ENCODE measurements at regions not wholly inside any gene's neighbourhood (a gene's known extent, or its start where the extent isn't known, plus 50 kb on each side); places are given as distances from the start of the nearest gene placed in this dataset.

GRCh38 chr22:48197189-48197690, 1434.8 kb downstream of the TBC1D22A start:
- H3K4me2 ChIP-seq, result no peak overlapping the region
- Mint-ChIP-seq H3K27me3 (ENCODE audit: insufficient read depth, low read depth, poor library complexity) (no peaks in the 10 kb centered on the region), H3K4me3 (no peak overlapping the region), H3K36me3 (ENCODE audit: low read depth) (no peaks in the 10 kb centered on the region), H3K27ac (no peak overlapping the region), H3K4me1 (peaks cover 13% of the 10 kb centered on the region), H3K9me3 (peaks cover 2% of the 10 kb centered on the region)
- H3K36me3 ChIP-seq (ENCODE audit: insufficient read depth), result no peaks in the 10 kb centered on the region
- ATAC-seq (no peak), DNase-seq (ENCODE audit: low spot score) (no peak)
- H4K20me1 ChIP-seq (replicated peaks; ENCODE audit: insufficient read depth), result no peaks in the 10 kb centered on the region
- H3K27ac ChIP-seq (ENCODE audit: low read depth), result no peak overlapping the region
- H3K4me3 ChIP-seq, result no peak overlapping the region
- H3K27me3 ChIP-seq (ENCODE audit: insufficient read depth), result no peaks in the 10 kb centered on the region
- no peak overlapping the region for H2AFZ ChIP-seq
- H3F3A ChIP-seq (replicated peaks; ENCODE audit: low read depth), result no peaks in the 10 kb centered on the region
- no peaks in the 10 kb centered on the region for H3K4me1 ChIP-seq (ENCODE audit: insufficient read depth)
- H3K9me2 ChIP-seq (ENCODE audit: insufficient read depth), result no peaks in the 10 kb centered on the region
- H3K79me2 ChIP-seq (replicated peaks; ENCODE audit: insufficient read depth), result no peaks in the 10 kb centered on the region
- TF ChIP-seq ZNF114 (CRISPR knock-in tag; IDR thresholded peaks at IDR 0.05) (no peak), EZH2 (IDR thresholded peaks at IDR 0.05; ENCODE audit: low read depth, unreplicated experiment) (no peak), STAT1 (IDR thresholded peaks at IDR 0.05; ENCODE audit: unreplicated experiment) (no peak), POLR2AphosphoS5 (IDR thresholded peaks at IDR 0.05; ENCODE audit: low read depth) (no peak), JUNB (IDR thresholded peaks at IDR 0.05; ENCODE audit: unreplicated experiment) (no peak), ZNF331 (CRISPR knock-in tag; IDR thresholded peaks at IDR 0.05; ENCODE audit: low read depth) (no peak), EZH2phosphoT487 (IDR thresholded peaks at IDR 0.05; ENCODE audit: unreplicated experiment) (no peak), NANOG (IDR thresholded peaks at IDR 0.05; ENCODE audit: borderline replicate concordance) (no peak)
- TF ChIP-seq, protein P1, sequence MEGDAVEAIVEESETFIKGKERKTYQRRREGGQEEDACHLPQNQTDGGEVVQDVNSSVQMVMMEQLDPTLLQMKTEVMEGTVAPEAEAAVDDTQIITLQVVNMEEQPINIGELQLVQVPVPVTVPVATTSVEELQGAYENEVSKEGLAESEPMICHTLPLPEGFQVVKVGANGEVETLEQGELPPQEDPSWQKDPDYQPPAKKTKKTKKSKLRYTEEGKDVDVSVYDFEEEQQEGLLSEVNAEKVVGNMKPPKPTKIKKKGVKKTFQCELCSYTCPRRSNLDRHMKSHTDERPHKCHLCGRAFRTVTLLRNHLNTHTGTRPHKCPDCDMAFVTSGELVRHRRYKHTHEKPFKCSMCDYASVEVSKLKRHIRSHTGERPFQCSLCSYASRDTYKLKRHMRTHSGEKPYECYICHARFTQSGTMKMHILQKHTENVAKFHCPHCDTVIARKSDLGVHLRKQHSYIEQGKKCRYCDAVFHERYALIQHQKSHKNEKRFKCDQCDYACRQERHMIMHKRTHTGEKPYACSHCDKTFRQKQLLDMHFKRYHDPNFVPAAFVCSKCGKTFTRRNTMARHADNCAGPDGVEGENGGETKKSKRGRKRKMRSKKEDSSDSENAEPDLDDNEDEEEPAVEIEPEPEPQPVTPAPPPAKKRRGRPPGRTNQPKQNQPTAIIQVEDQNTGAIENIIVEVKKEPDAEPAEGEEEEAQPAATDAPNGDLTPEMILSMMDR (conservative IDR thresholded peaks at IDR 0.05; ENCODE audit: low read depth in 2 of 2), result no peak
- TF ChIP-seq, protein P2, sequence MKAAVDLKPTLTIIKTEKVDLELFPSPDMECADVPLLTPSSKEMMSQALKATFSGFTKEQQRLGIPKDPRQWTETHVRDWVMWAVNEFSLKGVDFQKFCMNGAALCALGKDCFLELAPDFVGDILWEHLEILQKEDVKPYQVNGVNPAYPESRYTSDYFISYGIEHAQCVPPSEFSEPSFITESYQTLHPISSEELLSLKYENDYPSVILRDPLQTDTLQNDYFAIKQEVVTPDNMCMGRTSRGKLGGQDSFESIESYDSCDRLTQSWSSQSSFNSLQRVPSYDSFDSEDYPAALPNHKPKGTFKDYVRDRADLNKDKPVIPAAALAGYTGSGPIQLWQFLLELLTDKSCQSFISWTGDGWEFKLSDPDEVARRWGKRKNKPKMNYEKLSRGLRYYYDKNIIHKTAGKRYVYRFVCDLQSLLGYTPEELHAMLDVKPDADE (IDR thresholded peaks at IDR 0.05), result no peak
- TF ChIP-seq, protein P3, sequence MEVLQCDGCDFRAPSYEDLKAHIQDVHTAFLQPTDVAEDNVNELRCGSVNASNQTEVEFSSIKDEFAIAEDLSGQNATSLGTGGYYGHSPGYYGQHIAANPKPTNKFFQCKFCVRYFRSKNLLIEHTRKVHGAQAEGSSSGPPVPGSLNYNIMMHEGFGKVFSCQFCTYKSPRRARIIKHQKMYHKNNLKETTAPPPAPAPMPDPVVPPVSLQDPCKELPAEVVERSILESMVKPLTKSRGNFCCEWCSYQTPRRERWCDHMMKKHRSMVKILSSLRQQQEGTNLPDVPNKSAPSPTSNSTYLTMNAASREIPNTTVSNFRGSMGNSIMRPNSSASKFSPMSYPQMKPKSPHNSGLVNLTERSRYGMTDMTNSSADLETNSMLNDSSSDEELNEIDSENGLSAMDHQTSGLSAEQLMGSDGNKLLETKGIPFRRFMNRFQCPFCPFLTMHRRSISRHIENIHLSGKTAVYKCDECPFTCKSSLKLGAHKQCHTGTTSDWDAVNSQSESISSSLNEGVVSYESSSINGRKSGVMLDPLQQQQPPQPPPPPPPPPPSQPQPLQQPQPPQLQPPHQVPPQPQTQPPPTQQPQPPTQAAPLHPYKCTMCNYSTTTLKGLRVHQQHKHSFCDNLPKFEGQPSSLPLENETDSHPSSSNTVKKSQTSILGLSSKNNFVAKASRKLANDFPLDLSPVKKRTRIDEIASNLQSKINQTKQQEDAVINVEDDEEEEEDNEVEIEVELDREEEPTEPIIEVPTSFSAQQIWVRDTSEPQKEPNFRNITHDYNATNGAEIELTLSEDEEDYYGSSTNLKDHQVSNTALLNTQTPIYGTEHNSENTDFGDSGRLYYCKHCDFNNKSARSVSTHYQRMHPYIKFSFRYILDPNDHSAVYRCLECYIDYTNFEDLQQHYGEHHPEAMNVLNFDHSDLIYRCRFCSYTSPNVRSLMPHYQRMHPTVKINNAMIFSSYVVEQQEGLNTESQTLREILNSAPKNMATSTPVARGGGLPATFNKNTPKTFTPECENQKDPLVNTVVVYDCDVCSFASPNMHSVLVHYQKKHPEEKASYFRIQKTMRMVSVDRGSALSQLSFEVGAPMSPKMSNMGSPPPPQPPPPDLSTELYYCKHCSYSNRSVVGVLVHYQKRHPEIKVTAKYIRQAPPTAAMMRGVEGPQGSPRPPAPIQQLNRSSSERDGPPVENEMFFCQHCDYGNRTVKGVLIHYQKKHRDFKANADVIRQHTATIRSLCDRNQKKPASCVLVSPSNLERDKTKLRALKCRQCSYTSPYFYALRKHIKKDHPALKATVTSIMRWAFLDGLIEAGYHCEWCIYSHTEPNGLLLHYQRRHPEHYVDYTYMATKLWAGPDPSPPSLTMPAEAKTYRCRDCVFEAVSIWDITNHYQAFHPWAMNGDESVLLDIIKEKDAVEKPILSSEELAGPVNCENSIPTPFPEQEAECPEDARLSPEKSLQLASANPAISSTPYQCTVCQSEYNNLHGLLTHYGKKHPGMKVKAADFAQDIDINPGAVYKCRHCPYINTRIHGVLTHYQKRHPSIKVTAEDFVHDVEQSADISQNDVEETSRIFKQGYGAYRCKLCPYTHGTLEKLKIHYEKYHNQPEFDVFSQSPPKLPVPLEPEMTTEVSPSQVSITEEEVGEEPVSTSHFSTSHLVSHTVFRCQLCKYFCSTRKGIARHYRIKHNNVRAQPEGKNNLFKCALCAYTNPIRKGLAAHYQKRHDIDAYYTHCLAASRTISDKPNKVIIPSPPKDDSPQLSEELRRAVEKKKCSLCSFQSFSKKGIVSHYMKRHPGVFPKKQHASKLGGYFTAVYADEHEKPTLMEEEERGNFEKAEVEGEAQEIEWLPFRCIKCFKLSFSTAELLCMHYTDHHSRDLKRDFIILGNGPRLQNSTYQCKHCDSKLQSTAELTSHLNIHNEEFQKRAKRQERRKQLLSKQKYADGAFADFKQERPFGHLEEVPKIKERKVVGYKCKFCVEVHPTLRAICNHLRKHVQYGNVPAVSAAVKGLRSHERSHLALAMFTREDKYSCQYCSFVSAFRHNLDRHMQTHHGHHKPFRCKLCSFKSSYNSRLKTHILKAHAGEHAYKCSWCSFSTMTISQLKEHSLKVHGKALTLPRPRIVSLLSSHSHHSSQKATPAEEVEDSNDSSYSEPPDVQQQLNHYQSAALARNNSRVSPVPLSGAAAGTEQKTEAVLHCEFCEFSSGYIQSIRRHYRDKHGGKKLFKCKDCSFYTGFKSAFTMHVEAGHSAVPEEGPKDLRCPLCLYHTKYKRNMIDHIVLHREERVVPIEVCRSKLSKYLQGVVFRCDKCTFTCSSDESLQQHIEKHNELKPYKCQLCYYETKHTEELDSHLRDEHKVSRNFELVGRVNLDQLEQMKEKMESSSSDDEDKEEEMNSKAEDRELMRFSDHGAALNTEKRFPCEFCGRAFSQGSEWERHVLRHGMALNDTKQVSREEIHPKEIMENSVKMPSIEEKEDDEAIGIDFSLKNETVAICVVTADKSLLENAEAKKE (CRISPR knock-in tag; IDR thresholded peaks at IDR 0.05), result no peak

Data from GM23338 (cell line).